H1 (cell line): ENCODE measurements at regions not wholly inside any gene's neighbourhood (a gene's known extent, or its start where the extent isn't known, plus 50 kb on each side); places are given as distances from the start of the nearest gene placed in this dataset.
A peak's percentile ranks its signal among the peaks of the same experiment; 100 is the strongest.

ENCODE experiments used
- CTCF ChIA-PET: fragments of 300-600 bp; sonication (Branson Sonifier 250); formaldehyde crosslinking; loops from one replicate; lab custom pipeline; 2021; ENCODE audit not compliant: partially characterized antibody; lab: Charles Lee
- POLR2A ChIA-PET: fragments of 300-600 bp; sonication (Branson Sonifier 250); formaldehyde crosslinking; loops from one replicate; lab custom pipeline; 2021; ENCODE audit warnings: inconsistent platforms; ENCODE audit not compliant: partially characterized antibody; lab: Charles Lee
- DNase-seq, 2 experiments: peaks; one replicate each; pipeline versions ENCODE4 v3.0.0 to v3.0.0-alpha.2; 2010 to 2022; ENCODE audit warnings: low spot score in 2 of 2, low read depth in 1 of 2, mixed read lengths in 1 of 2
- FAIRE-seq: peaks from 2 replicates; lab custom pipeline; 2011; peaks lifted over from hg19 to GRCh38; lab: Jason Lieb, UNC
- H2AFZ ChIP-seq: 2 replicates; pipeline ENCODE4 v1.8.1; 2012; ENCODE audit warnings: low read length, inconsistent platforms
- H2AK5ac ChIP-seq: 2 replicates; pipeline ENCODE4 v1.6.1; 2013; ENCODE audit warnings: low read depth, low read length
- H2BK120ac ChIP-seq: replicated peaks from 2 replicates; pipeline ENCODE3; 2013; ENCODE audit warnings: low read depth, low read length, inconsistent platforms
- H2BK12ac ChIP-seq: 2 replicates; pipeline ENCODE4 v1.6.1; 2013; ENCODE audit warnings: low read depth, low read length
- H2BK15ac ChIP-seq: 2 replicates; pipeline ENCODE4 v1.6.1; 2013; ENCODE audit warnings: low read length
- H2BK20ac ChIP-seq: 2 replicates; pipeline ENCODE4 v1.6.1; 2013; ENCODE audit warnings: low read length
- H2BK5ac ChIP-seq: 2 replicates; pipeline ENCODE4 v1.6.1; 2013; ENCODE audit warnings: low read depth, low read length
- H3K14ac ChIP-seq: 2 replicates; pipeline ENCODE4 v1.6.1; 2013; ENCODE audit warnings: inconsistent platforms; ENCODE audit not compliant: insufficient read length
- H3K18ac ChIP-seq: 2 replicates; pipeline ENCODE4 v1.6.1; 2013; ENCODE audit warnings: low read length; ENCODE audit errors: extremely low read depth
- H3K23ac ChIP-seq: 2 replicates; pipeline ENCODE4 v1.6.1; 2013; ENCODE audit warnings: inconsistent platforms; ENCODE audit not compliant: insufficient read length
- H3K23me2 ChIP-seq: 2 replicates; pipeline ENCODE4 v1.6.1; 2013; ENCODE audit warnings: low read depth, low read length
- H3K27ac ChIP-seq: 2 replicates; pipeline ENCODE4 v1.6.1; 2011; ENCODE audit warnings: low read depth, low read length, inconsistent platforms
- H3K27me3 ChIP-seq, 4 experiments: replicated peaks in 1 of 4; 1 replicate in 1 of 4; 2 replicates in 3 of 4; pipeline versions ENCODE4 v1.6.1 to v1.8.1; 2011 to 2013; ENCODE audit warnings: low read length in 3 of 4, mild to moderate bottlenecking in 3 of 4, inconsistent platforms in 2 of 4, mixed read lengths in 2 of 4, moderate library complexity in 1 of 4; ENCODE audit not compliant: control insufficient read depth in 3 of 4, insufficient read depth in 3 of 4; ENCODE audit errors: extremely low read depth in 1 of 4
- H3K36me3 ChIP-seq, 4 experiments: 2 replicates each; pipeline versions ENCODE4 v1.6.1 to v1.8.1; 2011 to 2013; ENCODE audit warnings: mild to moderate bottlenecking in 4 of 4, low read length in 3 of 4, moderate library complexity in 2 of 4, control low read depth in 1 of 4, inconsistent platforms in 1 of 4; ENCODE audit not compliant: insufficient read depth in 4 of 4, control insufficient read depth in 2 of 4
- H3K4ac ChIP-seq: replicated peaks from 2 replicates; pipeline ENCODE3; 2013; ENCODE audit warnings: low read length, low read depth, mixed read lengths, inconsistent platforms; ENCODE audit not compliant: insufficient read length
- H3K4me1 ChIP-seq, 4 experiments: replicated peaks in 1 of 4; 1 replicate in 1 of 4; 2 replicates in 3 of 4; pipeline versions ENCODE4 v1.6.1 to v1.8.1; 2011 to 2013; ENCODE audit warnings: low read length in 3 of 4, inconsistent platforms in 2 of 4, mixed read lengths in 1 of 4; ENCODE audit not compliant: insufficient read depth in 4 of 4, control insufficient read depth in 3 of 4
- H3K4me2 ChIP-seq, 2 experiments: 2 replicates each; pipeline versions ENCODE4 v1.6.1 to v1.8.1; 2011 to 2013; ENCODE audit warnings: low read depth in 2 of 2, low read length in 2 of 2, control low read depth in 1 of 2, inconsistent platforms in 1 of 2, mild to moderate bottlenecking in 1 of 2; ENCODE audit not compliant: insufficient read depth in 1 of 2
- H3K4me3 ChIP-seq, 4 experiments: fragments of 200-600, 300-600 bp in 1 of 4; sonication (generic), shearing (Covaris generic), sonication (Bioruptor Twin) in 1 of 4; 2 replicates each; pipeline versions ENCODE4 v1.5.1 to v1.8.1; 2011 to 2016; ENCODE audit warnings: low read length in 4 of 4, low read depth in 3 of 4, control low read depth in 2 of 4, inconsistent platforms in 2 of 4, mild to moderate bottlenecking in 2 of 4, mixed read lengths in 1 of 4, moderate library complexity in 1 of 4; ENCODE audit not compliant: insufficient read depth in 2 of 4; ENCODE audit errors: extremely low read depth in 1 of 4
- H3K56ac ChIP-seq: replicated peaks from 2 replicates; pipeline ENCODE3; 2013; ENCODE audit warnings: low read depth, mild to moderate bottlenecking, mixed read lengths, low read length, inconsistent platforms; ENCODE audit not compliant: insufficient read length
- H3K79me1 ChIP-seq: 2 replicates; pipeline ENCODE4 v1.6.1; 2013; ENCODE audit warnings: low read depth, low read length, control low read depth
- H3K79me2 ChIP-seq, 2 experiments: 2 replicates each; pipeline versions ENCODE4 v1.6.1 to v1.8.1; 2012 to 2013; ENCODE audit warnings: low read length in 2 of 2, mild to moderate bottlenecking in 2 of 2, inconsistent platforms in 1 of 2; ENCODE audit not compliant: insufficient read depth in 2 of 2, control insufficient read depth in 1 of 2
- H3K9ac ChIP-seq, 4 experiments: replicated peaks in 1 of 4; 1 replicate in 1 of 4; 2 replicates in 3 of 4; pipeline versions ENCODE4 v1.6.1 to v1.8.1; 2011 to 2013; ENCODE audit warnings: low read depth in 3 of 4, low read length in 3 of 4, control low read depth in 2 of 4, mild to moderate bottlenecking in 2 of 4, moderate library complexity in 2 of 4, inconsistent platforms in 1 of 4; ENCODE audit errors: extremely low read depth in 1 of 4
- H3K9me3 ChIP-seq, 2 experiments: 2 replicates each; pipeline versions ENCODE4 v1.6.1 to v1.8.1; 2012 to 2013; ENCODE audit warnings: mild to moderate bottlenecking in 2 of 2, moderate library complexity in 2 of 2, control low read depth in 1 of 2, inconsistent platforms in 1 of 2, low read depth in 1 of 2, low read length in 1 of 2, mixed read lengths in 1 of 2; ENCODE audit not compliant: insufficient read depth in 2 of 2
- H4K20me1 ChIP-seq, 2 experiments: replicated peaks in 1 of 2; 2 replicates each; pipeline versions ENCODE3 to v1.8.1; 2011 to 2013; ENCODE audit warnings: inconsistent platforms in 2 of 2, low read length in 2 of 2, mild to moderate bottlenecking in 1 of 2; ENCODE audit not compliant: insufficient read depth in 2 of 2, control insufficient read depth in 1 of 2
- H4K5ac ChIP-seq: 2 replicates; pipeline ENCODE4 v1.6.1; 2013; ENCODE audit warnings: low read length, low read depth, mixed read lengths, inconsistent platforms; ENCODE audit not compliant: insufficient read length
- H4K8ac ChIP-seq: 2 replicates; pipeline ENCODE4 v1.8.0; 2013; ENCODE audit warnings: mild to moderate bottlenecking, moderate library complexity, low read length, inconsistent platforms; ENCODE audit not compliant: insufficient read depth; ENCODE audit errors: extremely low read depth
- H4K91ac ChIP-seq: replicated peaks from 2 replicates; pipeline ENCODE3; 2013; ENCODE audit warnings: low read length, mixed read lengths, inconsistent platforms; ENCODE audit not compliant: insufficient read length
- ASH2L ChIP-seq: fragments of 200-600, 300-600 bp; sonication (generic); IDR thresholded peaks from one replicate; pipeline ENCODE4 v1.7.1; 2017; ENCODE audit warnings: low read length
- BCL11A ChIP-seq, 2 experiments: IDR thresholded peaks; one replicate each; pipeline ENCODE4 v1.6.1; 2011; ENCODE audit warnings: low read depth in 2 of 2, low read length in 2 of 2, mild to moderate bottlenecking in 2 of 2
- CEBPB ChIP-seq: IDR thresholded peaks from 2 replicates; pipeline ENCODE4 v1.6.1; 2012; ENCODE audit warnings: low read depth, low read length
- CREB1 ChIP-seq: IDR thresholded peaks from 2 replicates; pipeline ENCODE4 v1.6.1; 2012; ENCODE audit warnings: inconsistent platforms
- FOSL1 ChIP-seq: IDR thresholded peaks from 2 replicates; pipeline ENCODE4 v1.6.1; 2011; ENCODE audit warnings: mild to moderate bottlenecking, low read depth, low read length, moderate library complexity; ENCODE audit not compliant: insufficient read depth
- GABPA ChIP-seq: IDR thresholded peaks from 2 replicates; pipeline ENCODE4 v1.6.1; 2011; ENCODE audit warnings: mild to moderate bottlenecking, low read length, moderate library complexity, borderline replicate concordance; ENCODE audit not compliant: insufficient read depth
- KDM1A ChIP-seq: fragments of 200-600, 300-600 bp; sonication (generic); IDR thresholded peaks from 2 replicates; pipeline ENCODE4 v1.7.1; 2016; ENCODE audit warnings: mild to moderate bottlenecking, low read length, borderline replicate concordance
- RNF2 ChIP-seq: fragments of 200-900, 300-1000 bp; sonication (generic); IDR thresholded peaks from 2 replicates; pipeline ENCODE4 v1.7.1; 2016; ENCODE audit warnings: borderline replicate concordance, low read depth, mild to moderate bottlenecking, antibody characterized with exemption, low read length; ENCODE audit not compliant: poor library complexity, severe bottlenecking; ENCODE audit errors: missing control alignments
- SP4 ChIP-seq: IDR thresholded peaks from 2 replicates; pipeline ENCODE4 v1.6.1; 2012; ENCODE audit warnings: low read length, inconsistent platforms
- WGBS, 2 experiments: shearing (Covaris generic) in 1 of 2; methylation state at CpG; one replicate each; pipeline versions ENCODE4 v1.1.6 to v1.1.7; 2013 to 2015; ENCODE audit warnings: low lambda C conversion rate in 2 of 2, mixed read lengths in 2 of 2, inconsistent platforms in 1 of 2, low coverage in 1 of 2, missing lambda C conversion rate in 1 of 2; ENCODE audit not compliant: insufficient replicate concordance in 2 of 2, insufficient coverage in 1 of 2, insufficient read length in 1 of 2; ENCODE audit errors: extremely low coverage in 1 of 2, missing lambda C conversion rate in 1 of 2; 5-methylcytosine and 5-hydroxymethylcytosine counted together

- no peak overlapping the region for H2BK12ac ChIP-seq
- H4K20me1 ChIP-seq, result no peaks in the 10 kb centered on the region
- H3K23me2 ChIP-seq, result no peaks in the 10 kb centered on the region
- H2BK120ac ChIP-seq, result no peak overlapping the region
- POLR2A ChIA-PET, result no interaction called here
- H3K36me3 ChIP-seq, result no peaks in the 10 kb centered on the region
- H2BK5ac ChIP-seq, result no peak overlapping the region
- H4K91ac ChIP-seq, result no peak overlapping the region
- H3K4ac ChIP-seq, result no peak overlapping the region
- WGBS, 2 experiments, result 93% methylated on average over 1 of the region's 1 CpG; no CpG with 5 or more reads in 1 of the 2 experiments
- no peak overlapping the region for H3K14ac ChIP-seq
- TF ChIP-seq CEBPB (peak; percentile 75), BCL11A (IDR thresholded peaks at IDR 0.05; ENCODE audit: low read depth in 2 of 2, low read length in 2 of 2) (no peak), FOSL1 (no peak), CREB1 (no peak), KDM1A (no peak), ASH2L (no peak), RNF2 (no peak), GABPA (no peak), SP4 (no peak)
- no peak for DNase-seq
- no peak overlapping the region for H3K4me2 ChIP-seq
- H4K8ac ChIP-seq, result no peak overlapping the region
- no peaks in the 10 kb centered on the region for H3K79me1 ChIP-seq
- no peak overlapping the region for H3K4me3 ChIP-seq
- no peak overlapping the region for H2AFZ ChIP-seq
- FAIRE-seq, result no peak
- no peaks in the 10 kb centered on the region for H3K9me3 ChIP-seq
- no peak overlapping the region for H2BK15ac ChIP-seq
- H2BK20ac ChIP-seq, result no peak overlapping the region
- H4K5ac ChIP-seq, result no peak overlapping the region
- CTCF ChIA-PET, result interaction anchor here (0.5 kb wide), 1 partner anchor 75 kb away, joined by 3 read pairs; no protein-coding TSS in a partner anchor
- H3K18ac ChIP-seq, result no peak overlapping the region
- no peak overlapping the region for H3K23ac ChIP-seq
- no peaks in the 10 kb centered on the region for H3K4me1 ChIP-seq
- no peak overlapping the region for H3K27ac ChIP-seq
- H3K27me3 ChIP-seq, result no peaks in the 10 kb centered on the region
- no peak overlapping the region for H3K9ac ChIP-seq
- H3K79me2 ChIP-seq, result no peaks in the 10 kb centered on the region
- no peak overlapping the region for H2AK5ac ChIP-seq
- H3K56ac ChIP-seq, result no peak overlapping the region
These were observed 248.9 kb downstream of the TPBG start for GRCh38 chr6:82612475-82613039.
